HT1080 (cell line): ENCODE measurements at regions not wholly inside any gene's neighbourhood (a gene's known extent, or its start where the extent isn't known, plus 50 kb on each side); places are given as distances from the start of the nearest gene placed in this dataset.

Source experiments
- DNase-seq: peaks from one replicate; pipeline ENCODE4 v3.0.0-alpha.2; 2015; ENCODE audit warnings: low read depth

DNA sequence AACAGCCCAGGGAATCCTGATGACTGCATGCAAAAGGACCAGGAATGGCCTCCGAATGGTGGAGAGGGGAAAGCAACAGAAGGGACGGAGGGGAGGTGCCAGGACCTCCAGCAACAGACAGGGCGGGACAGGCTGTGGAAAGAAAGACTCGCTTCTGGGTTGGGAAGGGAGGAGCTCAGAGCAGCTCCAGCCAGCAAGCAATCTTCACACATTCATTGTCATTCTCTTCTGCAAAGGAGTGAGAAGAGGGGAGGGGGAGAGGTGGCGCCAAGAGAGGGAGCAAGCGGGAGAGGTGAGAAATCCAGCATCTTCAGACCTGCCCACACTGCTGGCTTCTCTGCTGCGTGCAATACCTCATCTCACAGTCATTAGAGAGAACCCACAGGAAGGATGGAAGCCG is 509.0 kb downstream of the BUD13 start:
- DNase-seq: no peak

- DNase-seq: no peak
Observed at GRCh38 chr11:116263019-116263418, 509.8 kb downstream of the BUD13 start.

DNA sequence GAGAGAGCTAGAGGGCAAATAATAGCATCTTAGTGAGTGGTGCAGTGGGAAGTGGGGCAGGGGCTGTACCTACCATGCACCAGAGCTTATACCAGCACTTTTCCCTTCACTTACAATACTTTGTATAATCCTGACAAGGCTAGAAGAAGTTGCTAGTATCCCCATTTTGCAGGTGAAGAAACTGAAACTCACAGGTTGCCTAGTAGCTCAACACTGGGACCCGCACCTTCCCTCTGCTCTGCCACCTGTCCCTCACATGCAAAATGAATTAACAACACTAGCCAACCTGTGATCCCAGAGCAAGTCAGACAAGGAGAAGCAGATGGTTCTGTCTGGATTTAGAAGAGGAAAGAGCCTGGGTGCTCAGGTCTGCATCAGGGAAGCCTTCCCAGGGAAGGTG is 510.4 kb downstream of the BUD13 start:
- DNase-seq: no peak

- DNase-seq: no peak
Observed at GRCh38 chr11:116261606-116262005, 511.2 kb downstream of the BUD13 start.

- DNase-seq: no peak
Observed at GRCh38 chr11:116258821-116259220, 514.0 kb downstream of the BUD13 start.

DNA sequence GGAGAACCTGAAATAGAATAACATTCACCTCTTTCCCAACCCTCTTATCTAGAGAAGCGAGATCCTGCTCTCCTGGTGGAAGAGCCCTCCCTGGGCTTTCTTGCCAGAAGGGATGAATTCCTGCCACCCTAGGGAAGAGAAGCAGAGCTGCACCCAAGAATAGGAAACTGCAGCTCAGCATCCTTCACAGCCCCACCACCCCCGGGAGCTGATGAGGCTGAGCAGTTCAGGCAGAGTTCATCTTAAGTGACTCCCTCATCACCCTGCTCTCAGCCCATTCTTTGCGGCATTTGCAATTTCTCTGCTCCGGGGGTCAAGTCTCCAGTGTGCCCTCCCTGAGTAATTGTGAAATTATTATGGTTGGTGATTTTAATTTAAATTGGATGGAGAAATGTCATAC is 514.9 kb downstream of the BUD13 start:
- DNase-seq: no peak

DNA sequence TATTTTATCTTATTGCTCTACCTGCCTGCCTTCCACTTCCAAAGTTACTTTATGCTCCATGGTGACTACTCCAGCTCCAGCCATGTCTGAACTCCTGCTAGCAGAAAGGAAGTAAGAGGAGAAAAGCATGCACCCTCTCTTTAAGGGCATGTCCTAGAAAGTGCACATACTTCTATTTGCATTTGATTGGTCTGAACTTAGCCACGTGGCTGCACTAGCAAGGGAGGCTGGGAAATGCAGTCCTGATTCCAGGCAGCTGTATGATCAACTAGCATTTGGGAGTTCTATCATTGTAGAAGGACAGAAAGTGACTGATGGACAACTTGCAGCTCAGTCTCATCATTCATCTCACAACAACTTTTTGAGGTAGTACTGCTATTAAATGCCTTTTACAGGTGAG is 515.7 kb downstream of the BUD13 start:
- DNase-seq: no peak

- no peak for DNase-seq
Observed at GRCh38 chr11:116256215-116256614, 516.6 kb downstream of the BUD13 start.

GRCh38 chr11:116255321-116255953 is 517.4 kb downstream of the BUD13 start:
- no peak for DNase-seq

GRCh38 chr11:116250155-116250554 is 522.6 kb downstream of the BUD13 start:
- no peak for DNase-seq

DNA sequence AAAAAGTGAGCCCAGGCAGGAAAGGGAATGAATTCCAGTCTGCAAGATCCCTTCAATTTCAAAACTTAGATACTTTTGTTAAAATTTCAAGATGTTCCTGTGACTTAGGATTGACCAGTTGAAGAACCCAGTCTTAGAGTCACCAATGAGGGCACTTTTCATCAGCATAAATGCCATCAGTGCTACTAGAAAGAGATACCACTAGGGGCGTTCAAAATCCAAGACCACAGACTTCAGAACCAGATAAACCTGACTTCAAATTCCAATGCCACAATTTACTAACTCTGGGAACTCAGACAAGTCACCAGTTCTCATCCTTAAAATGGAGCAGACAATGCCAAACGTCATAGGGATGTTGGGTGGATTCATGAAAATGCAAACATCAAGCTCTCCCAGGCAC is 523.2 kb downstream of the BUD13 start:
- no peak for DNase-seq

- DNase-seq: no peak
Observed at GRCh38 chr11:116244889-116245288, 527.9 kb downstream of the BUD13 start.

DNA sequence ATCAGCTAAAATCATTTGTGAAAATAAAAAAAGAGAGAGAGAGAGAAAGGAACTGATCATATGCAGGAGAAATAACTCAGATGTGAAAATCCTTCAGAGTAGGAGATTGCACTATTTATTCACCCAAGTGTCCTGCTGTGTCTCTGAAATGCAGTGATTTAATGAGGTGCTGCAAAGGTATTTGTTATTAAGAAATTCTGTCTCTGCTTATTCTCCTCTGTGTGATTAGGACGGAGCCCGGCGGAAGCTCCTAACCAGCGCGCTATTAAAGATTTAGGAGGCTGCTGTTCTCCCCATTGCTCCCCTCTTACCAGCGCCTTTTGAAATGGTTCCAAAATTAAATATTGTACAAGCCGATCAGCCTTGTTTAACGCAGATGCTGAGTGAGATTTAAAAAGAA is 528.3 kb downstream of the BUD13 start:
- DNase-seq: no peak

GRCh38 chr11:116243991-116244390 is 528.8 kb downstream of the BUD13 start:
- DNase-seq: no peak

GRCh38 chr11:116242006-116242405 is 530.8 kb downstream of the BUD13 start:
- DNase-seq: no peak

DNA sequence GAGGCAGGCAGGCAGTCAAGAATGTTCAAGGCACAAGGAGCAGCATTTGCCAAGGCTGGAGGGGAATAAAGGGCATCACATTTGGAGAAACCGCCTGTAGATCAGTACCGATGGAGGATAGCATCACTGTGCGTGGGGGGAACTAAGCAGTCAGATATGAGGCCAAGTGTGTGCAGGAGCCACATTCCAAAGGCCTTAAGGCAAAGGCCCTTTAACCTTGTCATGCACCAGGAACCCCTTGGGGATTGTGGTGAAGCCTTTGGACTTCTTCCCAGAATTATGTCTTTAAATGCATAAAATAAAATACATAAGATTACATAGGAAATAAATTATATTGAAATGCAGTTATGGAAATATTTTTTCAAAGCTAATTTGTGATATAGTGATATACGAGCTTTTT is 532.1 kb downstream of the BUD13 start:
- DNase-seq: no peak

GRCh38 chr11:116239247-116239646 is 533.5 kb downstream of the BUD13 start:
- DNase-seq: no peak

GRCh38 chr11:116234989-116235568 is 537.7 kb downstream of the BUD13 start:
- no peak for DNase-seq

- DNase-seq: no peak
Observed at GRCh38 chr11:116233561-116233960, 539.2 kb downstream of the BUD13 start.

DNA sequence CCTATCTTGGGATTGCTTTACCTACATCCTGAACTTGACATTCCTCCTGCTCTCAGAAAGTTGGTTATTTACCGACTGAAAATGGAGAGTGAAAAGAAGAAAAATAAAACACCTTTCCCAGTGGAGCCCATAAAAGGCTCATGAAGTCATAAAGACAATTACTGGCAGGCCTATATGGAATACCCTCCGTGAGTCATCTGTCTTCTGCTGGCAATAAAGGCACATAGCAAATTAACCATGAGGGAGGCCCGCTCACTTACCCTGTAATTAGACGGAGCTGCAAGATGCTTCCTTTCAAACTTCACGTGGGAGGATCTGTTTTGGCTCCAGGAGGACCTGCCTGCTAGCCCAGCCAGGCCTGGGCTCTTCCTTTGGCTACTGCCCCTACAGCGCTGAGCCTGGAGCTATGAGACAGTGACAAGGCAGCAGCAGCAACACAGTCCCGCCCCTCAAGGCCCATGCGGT is 540.4 kb downstream of the BUD13 start:
- no peak for DNase-seq

DNA sequence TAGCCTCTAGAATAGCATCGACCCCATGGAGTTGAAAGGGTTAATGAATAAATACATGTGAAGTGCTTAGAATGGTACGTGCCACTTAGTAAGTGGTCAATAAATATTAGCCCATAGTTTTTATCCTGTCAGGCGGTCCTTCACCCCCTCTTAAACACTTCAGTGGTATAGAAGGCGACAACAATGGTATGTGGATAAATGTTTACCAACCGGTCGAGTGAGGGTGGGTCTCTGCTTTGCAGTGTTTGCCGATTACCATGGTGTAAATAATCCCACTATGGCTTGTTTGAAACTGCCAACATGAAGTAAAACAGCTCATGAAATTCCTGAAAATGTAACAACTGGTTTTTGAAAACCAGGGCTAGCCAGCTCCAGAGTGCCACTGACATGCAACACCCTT is 541.2 kb downstream of the BUD13 start:
- no peak for DNase-seq

GRCh38 chr11:116230438-116230837 is 542.3 kb downstream of the BUD13 start:
- DNase-seq: no peak

- DNase-seq: no peak
Observed at GRCh38 chr11:116229236-116229970, 543.4 kb downstream of the BUD13 start.
